Spinal cord (tissue), 9 donors: ENCODE measurements at regions not wholly inside any gene's neighbourhood (a gene's known extent, or its start where the extent isn't known, plus 50 kb on each side); places are given as distances from the start of the nearest gene placed in this dataset.

ENCODE experiments used
- DNase-seq, 6 donors: peaks; one replicate each; pipeline versions ENCODE4 v3.0.0 to v3.0.0-alpha.2; 2013 to 2015; ENCODE audit warnings: low spot score in 6 of 6, low read depth in 4 of 6
- H3K27ac ChIP-seq: one replicate; pipeline ENCODE4 v1.5.1; 2013; ENCODE audit warnings: low read depth, low read length, control low read depth
- H3K27me3 ChIP-seq: one replicate; pipeline ENCODE4 v1.6.1; 2013; ENCODE audit warnings: low read length; ENCODE audit not compliant: control insufficient read depth, insufficient read depth
- H3K36me3 ChIP-seq: one replicate; pipeline ENCODE4 v1.6.1; 2013; ENCODE audit warnings: low read length; ENCODE audit not compliant: control insufficient read depth, insufficient read depth
- H3K4me1 ChIP-seq: one replicate; pipeline ENCODE4 v1.6.1; 2013; ENCODE audit warnings: low read length; ENCODE audit not compliant: control insufficient read depth, insufficient read depth
- H3K4me3 ChIP-seq: one replicate; pipeline ENCODE4 v1.5.1; 2013; ENCODE audit warnings: low read depth, low read length, control low read depth
- H3K9me3 ChIP-seq: one replicate; pipeline ENCODE4 v1.6.1; 2013; ENCODE audit warnings: low read length; ENCODE audit not compliant: control insufficient read depth, insufficient read depth
- WGBS: methylation state at CpG from one replicate; pipeline ENCODE4 v1.1.5; 2013; ENCODE audit warnings: missing lambda C conversion rate; ENCODE audit not compliant: insufficient coverage; 5-methylcytosine and 5-hydroxymethylcytosine counted together
- donor health status: healthy.

DNA sequence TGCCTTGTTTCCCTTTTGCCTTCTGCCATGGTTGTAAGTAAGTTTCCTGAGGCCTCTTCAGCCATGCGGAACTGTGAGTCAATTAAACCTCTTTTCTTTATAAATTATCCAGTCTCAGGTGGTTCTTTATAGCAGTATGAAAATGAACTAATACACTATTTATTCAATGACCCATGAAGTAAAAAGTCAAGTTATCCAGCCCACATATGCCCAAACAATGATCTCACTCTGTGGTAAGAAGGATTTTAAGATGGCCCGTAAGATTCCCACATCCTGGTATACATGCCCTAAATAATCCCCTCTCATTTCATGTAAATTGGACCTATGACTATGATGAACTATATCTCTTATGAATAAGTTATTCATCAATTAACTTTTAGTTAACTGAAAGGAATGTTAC, 1008.3 kb upstream of the B3GALT2 start:
- Histone ChIP-seq H3K27ac (no peak overlapping the region), H3K9me3 (no peaks in the 10 kb centered on the region), H3K27me3 (no peaks in the 10 kb centered on the region), H3K4me3 (no peak overlapping the region), H3K36me3 (no peaks in the 10 kb centered on the region), H3K4me1 (no peaks in the 10 kb centered on the region)
- no CpG with 5 or more reads among the region's 2 CpGs for WGBS
- DNase-seq, result no peak

DNA sequence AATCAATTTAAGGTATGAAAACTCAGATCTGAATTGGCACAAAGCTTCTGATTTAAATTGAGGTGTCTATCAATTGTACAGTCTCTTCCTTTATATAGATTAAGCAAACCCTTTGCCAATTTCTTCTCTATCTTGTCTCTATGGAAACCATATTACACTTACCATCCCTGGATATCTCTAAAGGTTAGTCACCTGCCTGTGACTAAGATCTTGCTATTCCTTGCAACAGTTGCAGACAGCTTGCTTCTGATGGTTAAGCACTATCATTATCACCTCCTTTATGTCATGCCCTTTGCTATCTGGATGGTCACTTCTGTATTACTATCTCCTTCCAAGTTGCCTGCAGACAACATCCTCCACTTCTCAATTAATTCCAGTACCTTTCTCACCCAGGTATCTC, 998.6 kb upstream of the B3GALT2 start:
- Histone ChIP-seq H3K9me3 (no peaks in the 10 kb centered on the region), H3K27me3 (no peaks in the 10 kb centered on the region), H3K36me3 (no peaks in the 10 kb centered on the region), H3K4me1 (no peaks in the 10 kb centered on the region), H3K4me3 (no peak overlapping the region), H3K27ac (no peak overlapping the region)
- DNase-seq, result no peak

DNA sequence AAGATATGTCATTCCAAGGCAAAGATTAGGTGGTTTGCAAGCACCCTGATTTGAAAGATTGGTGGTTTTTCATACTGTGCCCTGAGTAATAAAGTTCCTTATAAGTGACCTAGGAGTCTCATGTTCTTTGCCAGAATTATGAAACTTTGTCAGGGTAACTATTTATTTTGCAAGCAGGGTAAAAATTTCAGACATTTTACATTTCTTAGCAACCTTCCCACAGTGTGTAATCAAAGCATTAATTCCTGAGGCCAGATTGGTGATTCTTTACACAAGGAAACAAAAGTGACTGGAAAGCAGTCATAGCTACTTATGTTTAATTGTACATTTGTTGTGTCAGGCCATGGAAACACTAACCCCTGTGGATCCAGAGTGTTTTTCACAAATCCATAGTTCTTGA, 998.0 kb upstream of the B3GALT2 start:
- no peaks in the 10 kb centered on the region for H3K4me1 ChIP-seq
- DNase-seq, result no peak

DNA sequence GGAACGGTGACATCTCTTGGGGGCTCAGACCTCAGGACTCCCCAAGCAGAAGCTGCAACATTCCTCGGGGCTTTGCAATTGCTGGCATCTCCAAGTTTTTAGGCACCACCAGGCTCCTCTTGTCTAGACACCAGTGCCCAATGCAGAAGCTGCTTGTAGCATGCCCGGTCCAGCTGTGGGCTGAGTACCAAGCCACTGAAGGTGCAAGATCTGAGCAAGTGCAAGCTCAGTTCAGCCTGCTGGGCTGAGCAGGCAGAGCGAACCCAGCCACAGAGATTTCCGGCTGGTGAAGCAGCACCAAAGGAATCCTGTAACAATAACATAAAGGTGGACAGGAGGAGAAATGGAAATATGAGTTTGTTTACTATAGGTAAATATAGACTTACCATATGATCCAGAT, 995.4 kb upstream of the B3GALT2 start:
- no peaks in the 10 kb centered on the region for H3K27me3 ChIP-seq
- DNase-seq, result no peak
- 98% methylated on average over 3 of the region's 5 CpGs for WGBS
- H3K36me3 ChIP-seq, result no peaks in the 10 kb centered on the region
- no peaks in the 10 kb centered on the region for H3K9me3 ChIP-seq
- no peak overlapping the region for H3K27ac ChIP-seq
- no peak overlapping the region for H3K4me3 ChIP-seq
- no peaks in the 10 kb centered on the region for H3K4me1 ChIP-seq

More for the DNA sequence above, 998.0 kb upstream of the B3GALT2 start:
- H3K36me3 ChIP-seq, result no peaks in the 10 kb centered on the region
- no peak overlapping the region for H3K4me3 ChIP-seq
- H3K27ac ChIP-seq, result no peak overlapping the region
- no peaks in the 10 kb centered on the region for H3K27me3 ChIP-seq
- no peaks in the 10 kb centered on the region for H3K9me3 ChIP-seq

DNA sequence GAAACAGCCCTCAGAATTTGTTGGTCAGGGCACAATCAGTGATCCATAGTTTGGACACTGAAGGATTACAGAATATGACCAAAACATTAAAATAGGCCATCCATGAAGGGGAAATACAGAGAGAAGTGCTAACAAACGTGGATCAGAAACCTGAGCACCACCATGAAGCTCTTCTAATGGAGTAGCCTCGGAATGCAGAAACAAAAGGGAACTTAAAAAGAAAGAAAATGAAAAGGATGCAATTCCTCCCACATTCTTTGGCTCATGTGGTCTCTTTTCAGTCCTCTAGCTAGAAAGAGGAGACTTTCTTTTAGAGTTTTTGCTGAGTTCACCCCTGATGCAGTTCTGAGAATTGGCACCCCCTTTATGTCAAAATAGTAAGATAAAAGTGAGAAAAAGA, 989.8 kb upstream of the B3GALT2 start:
- Histone ChIP-seq H3K27ac (no peak overlapping the region), H3K4me3 (no peak overlapping the region), H3K4me1 (no peaks in the 10 kb centered on the region), H3K27me3 (no peaks in the 10 kb centered on the region), H3K9me3 (no peaks in the 10 kb centered on the region), H3K36me3 (no peaks in the 10 kb centered on the region)
- DNase-seq, result no peak
- WGBS, result 60% methylated on average over 2 of the region's 2 CpGs

DNA sequence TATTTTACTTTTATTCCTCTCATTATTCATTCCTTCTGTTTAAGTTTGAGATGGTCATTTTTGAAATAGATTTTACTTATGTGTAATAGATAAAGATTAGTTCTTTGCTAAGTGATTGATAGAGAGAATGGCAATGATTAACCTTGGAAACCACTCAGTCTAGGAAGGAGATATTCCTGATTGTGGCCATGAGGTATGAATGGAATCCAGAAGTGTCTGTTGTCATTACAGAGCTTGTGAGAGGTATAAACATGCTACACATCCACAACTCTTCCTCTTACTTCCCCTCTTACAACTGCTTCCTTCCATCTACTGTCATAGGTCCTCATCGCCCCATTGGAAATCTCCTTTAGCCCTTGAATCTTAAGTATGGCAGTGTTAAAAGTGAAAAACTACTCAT, 988.8 kb upstream of the B3GALT2 start:
- no CpG with 5 or more reads among the region's 1 CpG for WGBS
- DNase-seq, result no peak
- no peak overlapping the region for H3K27ac ChIP-seq
- H3K4me1 ChIP-seq, result no peaks in the 10 kb centered on the region
- no peak overlapping the region for H3K4me3 ChIP-seq
- H3K9me3 ChIP-seq, result peaks cover 1% of the 10 kb centered on the region
- no peaks in the 10 kb centered on the region for H3K27me3 ChIP-seq
- H3K36me3 ChIP-seq, result no peaks in the 10 kb centered on the region

DNA sequence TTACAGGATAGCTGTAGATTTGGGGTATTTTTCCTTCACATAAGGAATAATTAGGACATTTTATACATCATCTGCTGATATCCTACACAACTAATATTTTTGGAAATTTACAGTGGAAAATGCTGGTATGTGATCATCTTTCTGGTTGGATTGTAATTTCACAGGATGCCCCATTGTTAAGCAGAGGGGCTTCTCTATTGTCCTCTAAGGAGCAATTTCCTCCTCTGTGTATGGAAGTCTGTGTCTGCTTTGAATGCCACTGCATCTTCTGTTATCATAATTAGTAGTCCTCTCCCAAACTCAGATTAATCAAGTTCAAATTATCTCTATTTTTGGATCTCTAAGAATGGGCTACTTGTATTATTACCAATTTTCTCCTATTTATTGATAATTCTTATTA, 988.1 kb upstream of the B3GALT2 start:
- DNase-seq, result no peak
- Histone ChIP-seq H3K36me3 (no peaks in the 10 kb centered on the region), H3K27ac (no peak overlapping the region), H3K27me3 (no peaks in the 10 kb centered on the region), H3K4me3 (no peak overlapping the region), H3K4me1 (no peaks in the 10 kb centered on the region), H3K9me3 (peaks cover 1% of the 10 kb centered on the region)

DNA sequence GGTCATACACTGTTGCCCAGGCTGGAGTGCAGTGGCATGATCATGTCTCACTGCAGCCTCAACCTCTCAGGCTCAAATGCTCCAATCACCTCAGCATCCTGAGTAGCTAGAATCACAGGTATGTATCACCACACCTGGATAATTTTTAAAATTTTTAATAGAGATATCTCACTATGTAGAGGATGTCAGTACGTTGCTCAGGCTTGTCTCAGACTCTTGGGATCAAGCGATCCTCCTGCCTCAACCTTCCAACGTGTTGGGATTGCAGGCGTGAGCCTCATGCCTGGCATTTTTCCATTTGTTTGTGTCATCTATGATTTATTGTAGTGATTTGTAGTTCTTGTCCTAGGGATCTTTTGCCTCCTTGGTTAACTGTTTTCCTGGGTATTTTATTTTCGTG, 985.2 kb upstream of the B3GALT2 start:
- H3K4me1 ChIP-seq, result no peaks in the 10 kb centered on the region
- no peaks in the 10 kb centered on the region for H3K36me3 ChIP-seq
- no peak for DNase-seq
- WGBS, result 95% methylated on average over 2 of the region's 5 CpGs
- no peaks in the 10 kb centered on the region for H3K27me3 ChIP-seq
- H3K9me3 ChIP-seq, result peaks cover 1% of the 10 kb centered on the region
- no peak overlapping the region for H3K27ac ChIP-seq
- no peak overlapping the region for H3K4me3 ChIP-seq

DNA sequence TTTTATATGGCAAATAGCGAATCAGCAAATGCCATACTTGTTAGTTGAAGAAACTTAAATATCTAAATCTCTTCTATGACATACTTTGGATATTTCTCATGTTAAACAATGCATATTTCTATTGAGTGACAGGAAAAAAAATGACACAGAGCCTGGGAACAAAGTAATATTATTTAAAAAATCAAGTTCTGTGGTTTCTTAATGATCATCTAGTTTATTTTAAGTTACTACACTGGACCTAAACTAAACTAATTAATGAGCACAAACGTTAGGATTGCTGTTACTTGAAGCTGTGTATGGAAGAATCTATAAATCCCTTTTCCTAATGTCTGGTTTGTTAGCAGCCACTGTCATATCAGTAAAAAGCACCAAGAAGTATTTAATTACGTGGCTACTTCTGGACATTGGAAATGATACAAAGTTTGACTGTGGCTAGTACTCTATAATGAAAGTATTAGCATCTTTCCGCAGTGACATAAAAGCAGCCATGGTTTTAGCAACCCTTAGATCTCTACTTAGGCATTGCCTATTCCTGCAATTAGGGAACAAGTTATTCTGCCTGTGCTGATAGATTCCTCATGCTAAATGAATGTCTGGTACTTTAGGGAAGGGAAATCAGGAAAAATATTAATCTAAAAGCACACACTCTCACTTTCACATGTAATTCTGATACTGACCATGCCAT, 981.7 kb upstream of the B3GALT2 start:
- no peak for DNase-seq
- Histone ChIP-seq H3K27me3 (no peaks in the 10 kb centered on the region), H3K4me3 (no peak overlapping the region), H3K27ac (no peak overlapping the region), H3K4me1 (no peaks in the 10 kb centered on the region), H3K9me3 (peaks cover 1% of the 10 kb centered on the region), H3K36me3 (no peaks in the 10 kb centered on the region)
- no CpG with 5 or more reads among the region's 4 CpGs for WGBS

DNA sequence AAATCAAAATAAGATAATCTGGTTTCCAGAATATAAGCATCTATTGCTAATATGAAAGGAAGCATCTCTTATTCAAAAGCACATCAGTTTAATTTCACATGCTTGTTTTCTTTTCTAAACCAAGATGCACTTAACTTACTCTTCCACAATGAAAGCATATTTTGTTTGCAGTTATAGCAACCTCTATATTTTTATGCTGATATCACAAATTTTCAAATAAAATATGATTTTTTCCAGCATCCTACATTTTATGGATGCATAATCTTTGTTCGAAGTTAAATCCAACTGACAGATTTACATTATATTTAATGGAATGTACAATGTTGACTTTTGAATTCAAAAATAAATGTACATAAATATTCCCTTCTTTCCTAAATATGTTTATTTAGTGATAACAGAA, 978.3 kb upstream of the B3GALT2 start:
- Histone ChIP-seq H3K9me3 (no peaks in the 10 kb centered on the region), H3K27me3 (no peaks in the 10 kb centered on the region), H3K36me3 (no peaks in the 10 kb centered on the region), H3K4me1 (no peaks in the 10 kb centered on the region), H3K27ac (no peak overlapping the region), H3K4me3 (no peak overlapping the region)
- WGBS, result no CpG with 5 or more reads among the region's 1 CpG
- no peak for DNase-seq
